ENCODE measurements at regions not wholly inside any gene's neighbourhood (a gene's known extent, or its start where the extent isn't known, plus 50 kb on each side); places are given as distances from the start of the nearest gene placed in this dataset.

- Mint-ChIP-seq H3K36me3 (no peaks in the 10 kb centered on the region), H3K9me3 (peaks cover 0 to 2% (median 0%) of the 10 kb centered on the region in 6 donors), H3K4me3 (no peak overlapping the region), H3K27ac (no peak overlapping the region), H3K4me1 (no peaks in the 10 kb centered on the region), H3K27me3 (ENCODE audit: low read depth in 3 of 3) (peaks cover 6 to 8% (median 7%) of the 10 kb centered on the region in 3 donors)
- no peak for DNase-seq
Observed at GRCh38 chr10:125562737-125563136, 120.2 kb downstream of the TEX36 start.

DNA sequence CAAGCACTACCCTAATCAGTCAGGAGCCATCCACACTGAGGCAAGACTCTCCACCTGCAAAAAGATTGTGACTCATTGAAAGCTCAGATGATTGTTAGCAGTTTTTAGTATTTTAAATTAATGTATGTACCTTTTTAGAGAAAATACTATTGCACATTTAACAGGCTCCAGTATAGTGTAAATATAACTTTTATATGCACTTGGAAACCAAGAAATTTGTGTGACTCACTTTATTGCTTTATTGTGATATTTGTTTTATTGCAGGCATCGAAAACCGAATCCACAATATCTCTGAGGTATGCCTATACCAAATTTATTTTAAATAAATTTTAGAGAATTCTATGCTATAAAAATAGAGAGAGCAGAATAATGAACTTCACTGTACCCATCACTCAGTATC is 122.0 kb downstream of the TEX36 start:
- H3K4me3 Mint-ChIP-seq: no peak overlapping the region
- no peaks in the 10 kb centered on the region for H3K36me3 Mint-ChIP-seq
- no peak overlapping the region for H3K27ac Mint-ChIP-seq
- H3K9me3 Mint-ChIP-seq: peaks cover 0 to 2% (median 0%) of the 10 kb centered on the region in 6 donors
- no peaks in the 10 kb centered on the region for H3K4me1 Mint-ChIP-seq
- no peak for DNase-seq
- peaks cover 6 to 9% (median 7%) of the 10 kb centered on the region in 3 donors for H3K27me3 Mint-ChIP-seq (ENCODE audit: low read depth in 3 of 3)

GRCh38 chr10:125559210-125559609 is 123.8 kb downstream of the TEX36 start:
- Mint-ChIP-seq H3K9me3 (peaks cover 0 to 4% (median 0%) of the 10 kb centered on the region in 6 donors), H3K27me3 (ENCODE audit: low read depth in 3 of 3) (peaks cover 6 to 14% (median 6%) of the 10 kb centered on the region in 3 donors), H3K27ac (no peak overlapping the region), H3K4me3 (no peak overlapping the region), H3K36me3 (no peaks in the 10 kb centered on the region), H3K4me1 (no peaks in the 10 kb centered on the region)
- peak in 1 of 3 donors; percentile 3 for DNase-seq

- H3K9me3 Mint-ChIP-seq: peaks cover 0 to 2% (median 0%) of the 10 kb centered on the region in 6 donors
- no peak overlapping the region for H3K4me3 Mint-ChIP-seq
- H3K27ac Mint-ChIP-seq: no peak overlapping the region
- no peaks in the 10 kb centered on the region for H3K4me1 Mint-ChIP-seq
- peaks cover 4 to 12% (median 4%) of the 10 kb centered on the region in 3 donors for H3K27me3 Mint-ChIP-seq (ENCODE audit: low read depth in 3 of 3)
- H3K36me3 Mint-ChIP-seq: no peaks in the 10 kb centered on the region
- no peak for DNase-seq
Observed at GRCh38 chr10:125557801-125558505, 125.0 kb downstream of the TEX36 start.

- no peak for DNase-seq
- no peaks in the 10 kb centered on the region for H3K4me1 Mint-ChIP-seq
- peaks cover 4 to 12% (median 4%) of the 10 kb centered on the region in 3 donors for H3K27me3 Mint-ChIP-seq (ENCODE audit: low read depth in 3 of 3)
- no peak overlapping the region for H3K4me3 Mint-ChIP-seq
- no peak overlapping the region for H3K27ac Mint-ChIP-seq
- peaks cover 0 to 2% (median 0%) of the 10 kb centered on the region in 6 donors for H3K9me3 Mint-ChIP-seq
- H3K36me3 Mint-ChIP-seq: no peaks in the 10 kb centered on the region
Observed at GRCh38 chr10:125557311-125557710, 125.7 kb downstream of the TEX36 start.

DNA sequence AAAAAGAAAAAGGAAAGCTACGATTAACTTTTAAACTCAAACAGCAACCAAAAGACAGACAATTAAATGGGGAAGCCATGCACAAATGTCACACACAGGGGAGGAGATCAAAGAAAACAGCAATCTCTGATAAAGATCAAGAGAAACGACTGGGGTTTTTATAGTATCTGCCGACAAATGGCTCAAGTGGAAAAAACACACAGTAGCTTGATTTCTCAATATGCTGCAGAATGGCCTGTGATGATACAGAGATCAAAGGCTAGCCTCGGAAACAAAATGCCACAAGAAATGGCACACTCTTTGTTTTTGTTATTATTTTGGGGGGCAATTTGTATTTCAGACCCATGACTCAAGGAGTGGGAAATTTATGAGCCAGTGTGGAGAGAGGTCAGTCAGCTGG is 126.1 kb downstream of the TEX36 start:
- Mint-ChIP-seq H3K4me1 (no peaks in the 10 kb centered on the region), H3K27ac (no peak overlapping the region), H3K4me3 (no peak overlapping the region)

DNA sequence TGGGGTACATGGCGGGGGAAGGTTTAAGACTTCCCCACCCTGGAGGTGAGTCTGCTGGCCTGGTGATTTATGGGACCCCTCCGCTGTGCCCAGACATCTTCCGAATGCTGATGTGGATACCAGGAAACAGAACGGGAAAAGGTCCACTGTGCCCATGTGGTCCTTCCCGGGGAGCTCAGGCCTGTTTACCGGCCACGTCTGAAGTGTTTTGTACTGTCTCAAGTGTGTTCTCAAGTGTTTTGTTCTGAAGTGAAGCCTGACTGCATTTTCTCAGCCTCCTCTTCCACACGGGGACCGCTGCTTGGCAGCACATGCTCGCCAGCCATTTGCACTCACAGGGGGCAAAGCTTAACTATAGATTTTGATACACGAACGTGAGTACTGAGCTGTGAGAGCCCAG is 127.2 kb downstream of the TEX36 start:
- no peak for DNase-seq
- Mint-ChIP-seq H3K4me3 (no peak overlapping the region), H3K36me3 (no peaks in the 10 kb centered on the region), H3K9me3 (peaks cover 0 to 2% (median 0%) of the 10 kb centered on the region in 6 donors), H3K27ac (no peak overlapping the region), H3K4me1 (peaks cover 7 to 9% of the 10 kb centered on the region in 2 donors), H3K27me3 (ENCODE audit: low read depth in 3 of 3) (peaks cover 5 to 20% (median 6%) of the 10 kb centered on the region in 3 donors)

More for the DNA sequence above, 126.1 kb downstream of the TEX36 start:
- Mint-ChIP-seq H3K27me3 (ENCODE audit: low read depth in 3 of 3) (peaks cover 2 to 14% (median 6%) of the 10 kb centered on the region in 3 donors), H3K36me3 (no peaks in the 10 kb centered on the region), H3K9me3 (peaks cover 0 to 2% (median 0%) of the 10 kb centered on the region in 6 donors)
- no peak for DNase-seq

DNA sequence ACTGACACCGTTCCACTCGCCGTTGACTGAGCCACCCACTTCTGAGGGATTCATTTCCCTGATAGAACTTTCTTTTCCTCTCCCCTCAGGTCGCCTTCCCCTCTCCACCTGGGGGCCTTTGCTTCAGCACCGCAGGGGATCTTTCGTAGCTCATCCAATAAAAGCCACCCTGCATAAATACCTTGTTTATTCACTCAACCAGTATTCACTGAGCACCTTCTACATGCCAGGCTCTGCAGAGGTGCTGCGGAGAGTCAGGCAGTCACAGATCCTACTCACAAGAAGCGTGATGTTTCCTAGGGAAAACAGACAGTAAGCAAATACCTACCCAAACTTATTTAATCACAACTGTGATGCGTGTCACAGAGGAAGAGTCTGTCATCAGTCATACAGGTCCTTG is 127.7 kb downstream of the TEX36 start:
- Mint-ChIP-seq H3K27ac (no peak overlapping the region), H3K27me3 (ENCODE audit: low read depth in 3 of 3) (peaks cover 6 to 20% (median 7%) of the 10 kb centered on the region in 3 donors), H3K36me3 (no peaks in the 10 kb centered on the region), H3K4me1 (peaks cover 7 to 9% of the 10 kb centered on the region in 2 donors), H3K4me3 (no peak overlapping the region), H3K9me3 (peaks cover 0 to 2% (median 0%) of the 10 kb centered on the region in 6 donors)
- DNase-seq: no peak

- Mint-ChIP-seq H3K4me1 (peaks cover 7 to 9% of the 10 kb centered on the region in 2 donors), H3K27me3 (ENCODE audit: low read depth in 3 of 3) (peaks cover 6 to 20% (median 7%) of the 10 kb centered on the region in 3 donors), H3K27ac (no peak overlapping the region), H3K4me3 (no peak overlapping the region), H3K36me3 (no peaks in the 10 kb centered on the region), H3K9me3 (peaks cover 0 to 2% (median 0%) of the 10 kb centered on the region in 6 donors)
- no peak for DNase-seq
Observed at GRCh38 chr10:125554753-125555152, 128.2 kb downstream of the TEX36 start.

DNA sequence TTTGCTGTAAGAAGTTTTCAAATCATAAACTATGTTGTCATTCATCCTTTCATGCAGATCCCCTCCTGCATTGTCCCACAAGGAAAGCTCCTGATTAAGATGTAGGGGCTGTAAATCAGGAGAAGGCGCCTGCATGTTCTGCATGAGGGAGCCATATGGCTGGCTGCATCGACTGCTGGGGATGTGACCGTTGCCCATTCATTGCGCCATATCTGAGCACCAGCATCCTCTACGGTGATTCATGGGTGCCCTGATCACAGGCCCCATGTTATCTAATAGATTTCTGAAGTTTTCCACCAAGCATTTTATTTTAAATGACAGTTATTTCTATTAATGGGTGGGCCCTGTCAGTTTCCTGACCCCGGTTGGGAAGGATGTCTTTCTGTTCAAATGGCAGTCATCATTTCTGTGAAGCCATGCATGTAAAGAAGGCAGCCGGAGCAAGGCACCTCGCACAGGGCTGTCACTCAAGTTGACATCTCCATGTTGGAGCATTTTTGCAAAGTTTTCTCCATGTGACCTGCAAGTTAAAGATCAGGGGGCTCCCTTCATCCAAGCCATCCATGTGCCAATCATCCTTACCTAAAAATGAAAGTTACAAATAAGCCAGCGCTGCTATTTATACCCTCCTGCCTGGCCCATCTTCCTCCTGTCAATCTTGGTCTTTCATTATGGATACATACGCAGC is 128.8 kb downstream of the TEX36 start:
- Mint-ChIP-seq H3K27me3 (ENCODE audit: low read depth in 3 of 3) (peaks cover 6 to 20% (median 7%) of the 10 kb centered on the region in 3 donors), H3K4me3 (no peak overlapping the region)

DNA sequence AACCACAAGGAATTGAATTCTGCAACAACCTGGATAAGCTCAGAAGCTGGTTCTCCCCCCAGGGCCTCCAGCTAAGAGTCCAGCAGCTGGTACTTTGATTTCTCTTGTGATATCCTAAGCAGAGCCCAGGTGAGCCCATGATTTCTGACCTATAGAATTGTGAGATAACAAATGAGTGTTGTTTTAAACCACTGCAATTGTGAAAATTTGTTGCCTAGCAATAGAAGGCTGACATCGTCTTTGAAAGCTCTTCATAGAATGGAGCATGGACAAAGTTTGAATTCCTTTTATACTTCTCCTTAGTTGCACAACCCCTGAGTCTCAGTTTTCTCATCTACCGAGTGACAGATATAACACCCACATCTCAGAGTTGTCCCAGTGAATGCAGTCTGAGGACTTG is 129.9 kb downstream of the TEX36 start:
- Mint-ChIP-seq H3K27me3 (ENCODE audit: low read depth in 3 of 3) (peaks cover 7 to 20% (median 7%) of the 10 kb centered on the region in 3 donors), H3K9me3 (peaks cover 0 to 2% (median 0%) of the 10 kb centered on the region in 6 donors), H3K36me3 (no peaks in the 10 kb centered on the region), H3K27ac (no peak overlapping the region), H3K4me3 (no peak overlapping the region), H3K4me1 (peaks cover 7 to 9% of the 10 kb centered on the region in 2 donors)
- DNase-seq: no peak

More for the DNA sequence above, 128.8 kb downstream of the TEX36 start:
- peaks cover 0 to 2% (median 0%) of the 10 kb centered on the region in 6 donors for H3K9me3 Mint-ChIP-seq
- DNase-seq: no peak
- H3K4me1 Mint-ChIP-seq: peaks cover 7 to 9% of the 10 kb centered on the region in 2 donors
- no peak overlapping the region for H3K27ac Mint-ChIP-seq
- no peaks in the 10 kb centered on the region for H3K36me3 Mint-ChIP-seq

DNA sequence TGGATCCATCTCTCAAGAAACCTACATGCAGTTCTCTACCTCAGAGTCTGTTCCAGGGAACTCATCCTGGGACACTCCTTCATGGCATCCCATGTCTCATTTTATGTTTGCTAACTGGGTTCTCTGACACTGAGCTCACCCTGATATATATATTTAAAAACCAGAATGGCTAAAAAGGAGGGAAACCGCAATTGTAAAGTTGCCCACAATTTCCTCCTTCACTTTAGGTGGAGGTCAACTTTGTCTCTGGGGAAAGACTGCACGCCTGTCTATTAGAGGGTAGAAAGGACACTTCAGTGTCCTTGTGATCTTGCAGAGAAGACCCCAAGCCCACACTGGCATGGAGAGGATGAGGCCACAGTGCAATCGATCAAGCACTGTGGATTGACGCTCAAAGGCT is 131.7 kb downstream of the TEX36 start:
- H3K4me3 Mint-ChIP-seq: no peak overlapping the region
- no peaks in the 10 kb centered on the region for H3K36me3 Mint-ChIP-seq
- peaks cover 5 to 22% (median 11%) of the 10 kb centered on the region in 3 donors for H3K27me3 Mint-ChIP-seq (ENCODE audit: low read depth in 3 of 3)
- H3K4me1 Mint-ChIP-seq: peaks cover 7 to 9% of the 10 kb centered on the region in 2 donors
- no peak overlapping the region for H3K27ac Mint-ChIP-seq
- H3K9me3 Mint-ChIP-seq: peaks cover 0 to 2% (median 0%) of the 10 kb centered on the region in 6 donors
- DNase-seq: no peak

DNA sequence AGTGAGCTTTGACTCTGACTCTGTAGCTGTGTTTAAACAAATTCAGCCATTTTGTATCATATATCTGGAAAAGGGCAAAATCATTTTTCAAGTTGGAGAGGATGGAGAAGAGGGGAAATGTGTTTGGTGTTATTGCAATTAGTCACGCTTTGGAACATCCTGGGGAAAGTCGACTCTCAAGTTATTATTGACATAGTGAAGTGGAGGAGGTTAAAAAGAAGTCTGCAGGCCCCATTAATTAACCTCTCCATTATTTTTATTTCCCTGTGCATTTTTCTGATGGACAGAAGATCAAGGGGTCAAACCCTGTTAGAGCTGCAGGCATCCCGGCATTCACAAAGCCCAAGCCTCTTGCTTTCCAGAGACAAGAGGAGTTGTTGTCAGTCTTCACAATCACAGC is 132.6 kb downstream of the TEX36 start:
- peaks cover 5 to 18% (median 11%) of the 10 kb centered on the region in 3 donors for H3K27me3 Mint-ChIP-seq (ENCODE audit: low read depth in 3 of 3)
- no peaks in the 10 kb centered on the region for H3K36me3 Mint-ChIP-seq
- DNase-seq: no peak
- no peak overlapping the region for H3K27ac Mint-ChIP-seq
- peaks cover 7 to 9% of the 10 kb centered on the region in 2 donors for H3K4me1 Mint-ChIP-seq
- H3K9me3 Mint-ChIP-seq: peaks cover 0 to 2% (median 0%) of the 10 kb centered on the region in 6 donors
- no peak overlapping the region for H3K4me3 Mint-ChIP-seq

DNA sequence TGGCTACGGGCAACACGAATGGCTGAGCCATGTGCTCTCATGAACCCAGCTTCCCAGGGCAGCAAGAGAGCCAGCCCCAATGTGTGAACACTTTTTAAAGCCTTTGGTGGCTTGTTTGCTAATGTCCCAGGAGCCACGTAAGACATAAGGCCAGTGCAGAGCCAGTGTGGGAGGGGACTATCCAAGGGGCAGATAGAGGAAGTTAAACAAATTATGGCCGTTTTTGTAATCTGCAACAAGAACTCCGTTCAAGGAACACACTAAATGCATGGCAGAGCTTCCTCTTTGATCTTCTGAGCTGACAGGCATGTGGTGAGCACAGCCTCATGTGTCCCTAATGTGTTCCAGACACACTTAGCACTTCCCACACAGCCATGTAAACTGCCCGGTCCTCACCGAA is 133.3 kb downstream of the TEX36 start:
- Mint-ChIP-seq H3K4me1 (peaks cover 7 to 9% of the 10 kb centered on the region in 2 donors), H3K27ac (no peak overlapping the region), H3K27me3 (ENCODE audit: low read depth in 3 of 3) (peaks cover 5 to 16% (median 9%) of the 10 kb centered on the region in 3 donors), H3K9me3 (no peaks in the 10 kb centered on the region), H3K4me3 (no peak overlapping the region), H3K36me3 (no peaks in the 10 kb centered on the region)
- DNase-seq: no peak
